IPS-20b (cell line): ENCODE measurements at regions not wholly inside any gene's neighbourhood (a gene's known extent, or its start where the extent isn't known, plus 50 kb on each side); places are given as distances from the start of the nearest gene placed in this dataset.

Experiments used
- H3K27ac ChIP-seq: one replicate; pipeline ENCODE4 v1.5.1; 2013; ENCODE audit warnings: low read length
- H3K27me3 ChIP-seq: 2 replicates; pipeline ENCODE4 v1.6.1; 2013; ENCODE audit warnings: mild to moderate bottlenecking, low read length, inconsistent platforms; ENCODE audit not compliant: insufficient read depth
- H3K36me3 ChIP-seq: 2 replicates; pipeline ENCODE4 v1.6.1; 2013; ENCODE audit warnings: low read depth, mild to moderate bottlenecking, inconsistent platforms, low read length, moderate library complexity; ENCODE audit not compliant: insufficient read depth
- H3K4me1 ChIP-seq: 2 replicates; pipeline ENCODE4 v1.6.1; 2013; ENCODE audit warnings: mild to moderate bottlenecking, control low read depth, inconsistent platforms, low read length, moderate library complexity; ENCODE audit not compliant: insufficient read depth
- H3K4me3 ChIP-seq: 2 replicates; pipeline ENCODE4 v1.5.1; 2013; ENCODE audit warnings: mild to moderate bottlenecking, low read length, inconsistent platforms
- H3K9ac ChIP-seq: 2 replicates; pipeline ENCODE4 v1.6.1; 2013; ENCODE audit warnings: low read depth, mild to moderate bottlenecking, inconsistent platforms, low read length, moderate library complexity
- H3K9me3 ChIP-seq: 2 replicates; pipeline ENCODE4 v1.6.1; 2013; ENCODE audit warnings: mild to moderate bottlenecking, low read depth, low read length, inconsistent platforms; ENCODE audit not compliant: insufficient read depth

- H3K9ac ChIP-seq: no peak overlapping the region
- no peaks in the 10 kb centered on the region for H3K36me3 ChIP-seq
- no peaks in the 10 kb centered on the region for H3K9me3 ChIP-seq
- no peak overlapping the region for H3K4me3 ChIP-seq
- no peaks in the 10 kb centered on the region for H3K27me3 ChIP-seq
- peaks cover 9% of the 10 kb centered on the region; the same call in 1 of the 2 replicates for H3K4me1 ChIP-seq
- H3K27ac ChIP-seq: no peak overlapping the region
These were observed 496.9 kb upstream of the STXBP6 start for GRCh38 chr14:25546826-25547225.

- Histone ChIP-seq H3K27ac (no peak overlapping the region), H3K9ac (no peak overlapping the region), H3K4me3 (no peak overlapping the region), H3K36me3 (no peaks in the 10 kb centered on the region), H3K27me3 (no peaks in the 10 kb centered on the region), H3K4me1 (no peaks in the 10 kb centered on the region), H3K9me3 (no peaks in the 10 kb centered on the region)
These were observed 488.0 kb upstream of the STXBP6 start for GRCh38 chr14:25537846-25538455.

GRCh38 chr14:25526290-25526689, 476.3 kb upstream of the STXBP6 start:
- Histone ChIP-seq H3K36me3 (no peaks in the 10 kb centered on the region), H3K9me3 (no peaks in the 10 kb centered on the region), H3K9ac (no peak overlapping the region), H3K27ac (no peak overlapping the region), H3K4me3 (no peak overlapping the region), H3K4me1 (peaks cover 7% of the 10 kb centered on the region; the same call in 1 of the 2 replicates), H3K27me3 (no peaks in the 10 kb centered on the region)

- Histone ChIP-seq H3K36me3 (no peaks in the 10 kb centered on the region), H3K4me1 (peaks cover 7% of the 10 kb centered on the region; the same call in 1 of the 2 replicates), H3K9ac (no peak overlapping the region), H3K9me3 (no peaks in the 10 kb centered on the region), H3K27ac (no peak overlapping the region), H3K4me3 (no peak overlapping the region), H3K27me3 (no peaks in the 10 kb centered on the region)
These were observed 473.0 kb upstream of the STXBP6 start for GRCh38 chr14:25522926-25523325.

- Histone ChIP-seq H3K9ac (no peak overlapping the region), H3K27me3 (no peaks in the 10 kb centered on the region), H3K9me3 (no peaks in the 10 kb centered on the region), H3K4me1 (peaks cover 7% of the 10 kb centered on the region; the same call in 1 of the 2 replicates), H3K4me3 (no peak overlapping the region), H3K36me3 (no peaks in the 10 kb centered on the region), H3K27ac (no peak overlapping the region)
These were observed 472.2 kb upstream of the STXBP6 start for GRCh38 chr14:25522116-25522515.

- no peaks in the 10 kb centered on the region for H3K9me3 ChIP-seq
- no peak overlapping the region for H3K4me3 ChIP-seq
- no peaks in the 10 kb centered on the region for H3K27me3 ChIP-seq
- H3K4me1 ChIP-seq: peaks cover 7% of the 10 kb centered on the region; the same call in 1 of the 2 replicates
- no peaks in the 10 kb centered on the region for H3K36me3 ChIP-seq
- H3K27ac ChIP-seq: no peak overlapping the region
- H3K9ac ChIP-seq: no peak overlapping the region
These were observed 471.7 kb upstream of the STXBP6 start for GRCh38 chr14:25521616-25522015.

- Histone ChIP-seq H3K9ac (no peak overlapping the region), H3K27me3 (no peaks in the 10 kb centered on the region), H3K27ac (no peak overlapping the region), H3K36me3 (no peaks in the 10 kb centered on the region), H3K4me1 (peaks cover 7% of the 10 kb centered on the region; the same call in 1 of the 2 replicates), H3K4me3 (no peak overlapping the region), H3K9me3 (no peaks in the 10 kb centered on the region)
These were observed 470.9 kb upstream of the STXBP6 start for GRCh38 chr14:25520821-25521220.

- Histone ChIP-seq H3K4me3 (no peak overlapping the region), H3K27ac (no peak overlapping the region), H3K27me3 (no peaks in the 10 kb centered on the region), H3K4me1 (peaks cover 7% of the 10 kb centered on the region; the same call in 1 of the 2 replicates), H3K9ac (no peak overlapping the region), H3K9me3 (no peaks in the 10 kb centered on the region), H3K36me3 (no peaks in the 10 kb centered on the region)
These were observed 468.4 kb upstream of the STXBP6 start for GRCh38 chr14:25518364-25518763.

- Histone ChIP-seq H3K9ac (no peak overlapping the region), H3K27ac (no peak overlapping the region), H3K27me3 (no peaks in the 10 kb centered on the region), H3K4me1 (peaks cover 5% of the 10 kb centered on the region; the same call in 1 of the 2 replicates), H3K9me3 (no peaks in the 10 kb centered on the region), H3K4me3 (no peak overlapping the region), H3K36me3 (no peaks in the 10 kb centered on the region)
These were observed 466.9 kb upstream of the STXBP6 start for GRCh38 chr14:25516838-25517237.

GRCh38 chr14:25508845-25509244, 458.9 kb upstream of the STXBP6 start:
- Histone ChIP-seq H3K36me3 (no peaks in the 10 kb centered on the region), H3K4me1 (no peaks in the 10 kb centered on the region), H3K27ac (no peak overlapping the region), H3K9me3 (no peaks in the 10 kb centered on the region), H3K9ac (no peak overlapping the region), H3K4me3 (no peak overlapping the region), H3K27me3 (no peaks in the 10 kb centered on the region)

GRCh38 chr14:25501749-25502148, 451.8 kb upstream of the STXBP6 start:
- Histone ChIP-seq H3K9ac (no peak overlapping the region), H3K4me1 (no peaks in the 10 kb centered on the region), H3K36me3 (no peaks in the 10 kb centered on the region), H3K9me3 (no peaks in the 10 kb centered on the region), H3K4me3 (no peak overlapping the region), H3K27me3 (no peaks in the 10 kb centered on the region), H3K27ac (no peak overlapping the region)

- Histone ChIP-seq H3K36me3 (no peaks in the 10 kb centered on the region), H3K4me3 (no peak overlapping the region), H3K9ac (no peak overlapping the region), H3K4me1 (no peaks in the 10 kb centered on the region), H3K27me3 (no peaks in the 10 kb centered on the region), H3K27ac (no peak overlapping the region), H3K9me3 (no peaks in the 10 kb centered on the region)
These were observed 439.0 kb upstream of the STXBP6 start for GRCh38 chr14:25488961-25489360.
